GM23338 (cell line): ENCODE measurements at regions not wholly inside any gene's neighbourhood (a gene's known extent, or its start where the extent isn't known, plus 50 kb on each side); places are given as distances from the start of the nearest gene placed in this dataset.
"Not testable (repeated sequence)": the region's sequence is repeated elsewhere in the genome, so short reads cannot be mapped to it uniquely, and the experiment has no call there.

Experiments
- ATAC-seq: fragments of 200-7000 bp; cut with Tn5 transposase; 3 replicates; pipeline ENCODE4 v1.9.1; 2020
- DNase-seq: peaks from one replicate; pipeline ENCODE4 v3.0.0-alpha.2; 2015; ENCODE audit warnings: low spot score
- H2AFZ ChIP-seq: fragments of 200-600 bp; sonication (generic); 2 replicates; pipeline ENCODE4 v1.8.0; 2016; ENCODE audit warnings: antibody characterized with exemption, mild to moderate bottlenecking, moderate library complexity
- H3F3A ChIP-seq: fragments of 200-600 bp; sonication (generic); replicated peaks from 2 replicates; pipeline ENCODE4 v1.8.0; 2017; ENCODE audit warnings: antibody characterized with exemption, mixed run types, low read depth
- H3K27ac ChIP-seq: fragments of 200-600 bp; sonication (generic); 2 replicates; pipeline ENCODE4 v1.6.1; 2016; ENCODE audit warnings: low read depth
- H3K27me3 ChIP-seq: fragments of 200-600 bp; sonication (generic); 2 replicates; pipeline ENCODE4 v1.8.0; 2016; ENCODE audit warnings: mild to moderate bottlenecking, mixed run types, moderate library complexity; ENCODE audit not compliant: insufficient read depth
- H3K36me3 ChIP-seq: fragments of 200-600 bp; sonication (generic); 2 replicates; pipeline ENCODE4 v1.8.0; 2016; ENCODE audit warnings: mild to moderate bottlenecking; ENCODE audit not compliant: insufficient read depth
- H3K4me1 ChIP-seq: fragments of 200-600 bp; sonication (generic); 2 replicates; pipeline ENCODE4 v1.8.0; 2016; ENCODE audit warnings: mild to moderate bottlenecking, moderate library complexity; ENCODE audit not compliant: insufficient read depth
- H3K4me2 ChIP-seq: fragments of 200-600 bp; sonication (generic); 2 replicates; pipeline ENCODE4 v1.7.1; 2017; ENCODE audit warnings: mixed run types
- H3K4me3 ChIP-seq: fragments of 200-600 bp; sonication (generic); 2 replicates; pipeline ENCODE4 v1.6.1; 2016; ENCODE audit warnings: mixed run types
- H3K79me2 ChIP-seq: fragments of 200-600 bp; sonication (generic); replicated peaks from 2 replicates; pipeline ENCODE4 v1.8.0; 2017; ENCODE audit warnings: mild to moderate bottlenecking; ENCODE audit not compliant: insufficient read depth
- H3K9me2 ChIP-seq: fragments of 200-600 bp; sonication (generic); 2 replicates; pipeline ENCODE4 v1.8.0; 2017; ENCODE audit not compliant: insufficient read depth
- H4K20me1 ChIP-seq: fragments of 200-600 bp; sonication (generic); replicated peaks from 2 replicates; pipeline ENCODE4 v1.8.0; 2017; ENCODE audit warnings: mild to moderate bottlenecking; ENCODE audit not compliant: insufficient read depth
- H3K27ac Mint-ChIP-seq: 2 replicates; pipeline ENCODE4 v1.8.0; 2020; ENCODE audit warnings: inconsistent platforms, mild to moderate bottlenecking, moderate library complexity, mixed read lengths
- H3K27me3 Mint-ChIP-seq: 3 replicates; pipeline ENCODE4 v1.8.0; 2022; ENCODE audit warnings: low read depth, mild to moderate bottlenecking, moderate library complexity, mixed read lengths, inconsistent platforms; ENCODE audit not compliant: insufficient read depth, poor library complexity
- H3K36me3 Mint-ChIP-seq: 3 replicates; pipeline ENCODE4 v1.8.0; 2021; ENCODE audit warnings: low read depth, mild to moderate bottlenecking, inconsistent platforms, moderate library complexity, mixed read lengths
- H3K4me1 Mint-ChIP-seq: 3 replicates; pipeline ENCODE4 v1.8.0; 2020; ENCODE audit warnings: mild to moderate bottlenecking, inconsistent platforms, mixed read lengths
- H3K4me3 Mint-ChIP-seq: 3 replicates; pipeline ENCODE4 v1.8.0; 2021; ENCODE audit warnings: moderate library complexity, mild to moderate bottlenecking, inconsistent platforms, mixed read lengths
- H3K9me3 Mint-ChIP-seq: 3 replicates; pipeline ENCODE4 v1.8.0; 2020; ENCODE audit warnings: moderate library complexity, mild to moderate bottlenecking, inconsistent platforms, mixed read lengths

GRCh38 chr1:83398125-83398524 is 600.8 kb downstream of the TTLL7 start:
- not testable (repeated sequence) for ATAC-seq, H3K4me1 Mint-ChIP-seq, H3K36me3 Mint-ChIP-seq, H3K4me3 Mint-ChIP-seq, H3F3A ChIP-seq, H3K9me2 ChIP-seq, H4K20me1 ChIP-seq, DNase-seq, H3K4me2 ChIP-seq, H2AFZ ChIP-seq, H3K27ac Mint-ChIP-seq, H3K9me3 Mint-ChIP-seq, H3K27me3 ChIP-seq, H3K4me3 ChIP-seq, H3K27ac ChIP-seq, H3K36me3 ChIP-seq, H3K27me3 Mint-ChIP-seq, H3K79me2 ChIP-seq, H3K4me1 ChIP-seq

GRCh38 chr1:83395130-83395529 is 603.8 kb downstream of the TTLL7 start:
- not testable (repeated sequence) for DNase-seq, H3K4me3 Mint-ChIP-seq, H4K20me1 ChIP-seq, H3K4me1 ChIP-seq, H3K4me1 Mint-ChIP-seq, H3K36me3 Mint-ChIP-seq, H3K79me2 ChIP-seq, H3K9me3 Mint-ChIP-seq, H3K4me3 ChIP-seq, H2AFZ ChIP-seq, H3K4me2 ChIP-seq, ATAC-seq, H3K9me2 ChIP-seq, H3K27ac ChIP-seq, H3K27ac Mint-ChIP-seq, H3K27me3 ChIP-seq, H3K36me3 ChIP-seq, H3K27me3 Mint-ChIP-seq, H3F3A ChIP-seq

- H2AFZ ChIP-seq, H3K4me2 ChIP-seq, H3K36me3 ChIP-seq, H3K4me1 Mint-ChIP-seq, DNase-seq, H3K27ac Mint-ChIP-seq, H3K27me3 ChIP-seq, ATAC-seq, H3K9me3 Mint-ChIP-seq, H3K4me3 Mint-ChIP-seq, H3K4me3 ChIP-seq, H3F3A ChIP-seq, H3K27ac ChIP-seq, H3K4me1 ChIP-seq, H3K9me2 ChIP-seq, H3K79me2 ChIP-seq, H3K36me3 Mint-ChIP-seq, H4K20me1 ChIP-seq, H3K27me3 Mint-ChIP-seq: not testable (repeated sequence)
Observed at GRCh38 chr1:83386946-83387345, 612.0 kb downstream of the TTLL7 start.

- H3K79me2 ChIP-seq, H3K4me1 Mint-ChIP-seq, H3K27me3 ChIP-seq, H4K20me1 ChIP-seq, H3K27me3 Mint-ChIP-seq, H3K27ac ChIP-seq, H3K36me3 Mint-ChIP-seq, H2AFZ ChIP-seq, H3K27ac Mint-ChIP-seq, H3K4me1 ChIP-seq, H3K9me3 Mint-ChIP-seq, H3K4me2 ChIP-seq, H3F3A ChIP-seq, H3K4me3 Mint-ChIP-seq, H3K4me3 ChIP-seq, H3K36me3 ChIP-seq, DNase-seq, H3K9me2 ChIP-seq, ATAC-seq: not testable (repeated sequence)
Observed at GRCh38 chr1:83383107-83383506, 615.8 kb downstream of the TTLL7 start.

GRCh38 chr1:83373018-83373417 is 625.9 kb downstream of the TTLL7 start:
- H3K36me3 Mint-ChIP-seq, H3K36me3 ChIP-seq, H3K27me3 ChIP-seq, H3K4me1 ChIP-seq, H3K4me3 Mint-ChIP-seq, H3K4me1 Mint-ChIP-seq, ATAC-seq, H2AFZ ChIP-seq, H3K4me3 ChIP-seq, H4K20me1 ChIP-seq, H3K27me3 Mint-ChIP-seq, H3K27ac ChIP-seq, H3K27ac Mint-ChIP-seq, H3K9me3 Mint-ChIP-seq, H3K9me2 ChIP-seq, H3F3A ChIP-seq, H3K4me2 ChIP-seq, H3K79me2 ChIP-seq, DNase-seq: not testable (repeated sequence)

GRCh38 chr1:83369853-83370252 is 629.1 kb downstream of the TTLL7 start:
- H3K36me3 Mint-ChIP-seq, H3K27me3 Mint-ChIP-seq, H3K4me1 ChIP-seq, H3K27ac ChIP-seq, H4K20me1 ChIP-seq, H3K4me2 ChIP-seq, H3K4me1 Mint-ChIP-seq, H3K9me2 ChIP-seq, H3K4me3 Mint-ChIP-seq, H3F3A ChIP-seq, H3K79me2 ChIP-seq, H3K27ac Mint-ChIP-seq, ATAC-seq, H3K27me3 ChIP-seq, H3K36me3 ChIP-seq, H2AFZ ChIP-seq, DNase-seq, H3K4me3 ChIP-seq, H3K9me3 Mint-ChIP-seq: not testable (repeated sequence)

GRCh38 chr1:83365320-83365719 is 633.6 kb downstream of the TTLL7 start:
- not testable (repeated sequence) for H2AFZ ChIP-seq, H3K36me3 Mint-ChIP-seq, H3K4me1 ChIP-seq, H3K4me3 Mint-ChIP-seq, H3K79me2 ChIP-seq, ATAC-seq, H3F3A ChIP-seq, H3K27me3 Mint-ChIP-seq, H4K20me1 ChIP-seq, DNase-seq, H3K27me3 ChIP-seq, H3K4me1 Mint-ChIP-seq, H3K27ac Mint-ChIP-seq, H3K9me2 ChIP-seq, H3K36me3 ChIP-seq, H3K4me2 ChIP-seq, H3K4me3 ChIP-seq, H3K27ac ChIP-seq, H3K9me3 Mint-ChIP-seq
